GM19324 (cell line): ENCODE measurements at regions not wholly inside any gene's neighbourhood (a gene's known extent, or its start where the extent isn't known, plus 50 kb on each side); places are given as distances from the start of the nearest gene placed in this dataset.

Source experiments
- ATAC-seq: cut with Tn5 transposase; IDR thresholded peaks from one replicate; pipeline ENCODE4 v1.9.1; 2021; ENCODE audit warnings: mild to moderate bottlenecking, moderate library complexity; ENCODE audit not compliant: unreplicated experiment, low FRiP score

DNA sequence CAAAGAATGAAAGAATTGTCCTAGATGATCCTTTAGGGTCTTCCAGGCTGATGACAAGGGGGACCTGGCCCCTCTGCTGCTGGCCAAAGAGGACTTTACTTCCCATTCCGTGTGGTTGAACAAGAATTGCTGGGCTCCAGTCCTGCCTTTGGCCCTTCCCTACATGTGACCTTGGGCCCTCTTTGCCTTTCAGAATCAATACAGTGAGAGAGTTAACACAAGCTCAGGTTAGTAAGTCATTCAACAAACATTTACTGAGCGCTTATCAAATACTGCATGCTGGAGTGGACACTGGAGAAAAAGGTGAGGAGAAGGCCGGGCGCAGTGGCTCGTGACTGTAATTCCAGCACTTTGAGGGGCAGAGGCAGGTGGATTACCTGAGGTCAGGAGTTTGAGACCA is 113.1 kb downstream of the C9orf50 start:
- no peak for ATAC-seq

DNA sequence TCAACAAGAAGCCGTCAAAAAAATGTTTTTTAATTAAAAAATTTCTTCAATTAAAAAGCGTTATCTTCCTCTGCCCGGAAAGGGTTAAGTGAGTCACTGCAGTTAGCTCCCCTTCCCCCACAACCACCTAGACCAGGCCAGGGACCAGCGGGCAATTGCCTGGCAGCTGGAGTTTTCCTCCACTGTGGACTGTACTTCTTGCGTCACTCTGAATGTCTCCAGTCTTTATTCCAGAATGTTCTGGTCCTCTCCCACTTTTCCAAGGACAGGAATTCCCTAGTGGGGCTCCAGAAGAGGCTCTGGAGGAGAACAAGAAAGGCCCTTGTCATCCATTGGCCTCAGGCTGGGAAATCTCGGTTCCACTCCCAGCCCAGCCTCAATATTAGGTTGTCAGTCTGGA is 114.0 kb downstream of the C9orf50 start:
- ATAC-seq: no peak

DNA sequence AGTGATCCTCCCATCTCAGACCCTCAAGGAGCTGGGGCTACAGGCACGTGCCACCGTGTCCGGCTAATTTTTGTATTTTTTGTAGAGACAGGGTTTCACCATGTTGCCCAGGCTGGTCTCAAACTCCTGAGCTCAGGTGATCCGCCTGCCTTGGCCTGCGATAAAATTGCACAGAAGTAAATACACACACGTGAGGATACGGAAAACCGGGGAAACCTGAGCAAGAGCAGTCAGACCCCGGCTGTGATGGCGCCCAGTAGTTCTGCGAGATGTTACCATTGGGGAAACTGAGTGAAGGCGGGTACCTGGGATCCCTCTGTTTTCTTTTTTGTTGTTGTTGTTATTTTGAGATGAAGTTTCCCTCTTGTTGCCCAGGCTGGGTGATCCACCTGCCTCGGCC is 114.9 kb downstream of the C9orf50 start:
- no peak for ATAC-seq

DNA sequence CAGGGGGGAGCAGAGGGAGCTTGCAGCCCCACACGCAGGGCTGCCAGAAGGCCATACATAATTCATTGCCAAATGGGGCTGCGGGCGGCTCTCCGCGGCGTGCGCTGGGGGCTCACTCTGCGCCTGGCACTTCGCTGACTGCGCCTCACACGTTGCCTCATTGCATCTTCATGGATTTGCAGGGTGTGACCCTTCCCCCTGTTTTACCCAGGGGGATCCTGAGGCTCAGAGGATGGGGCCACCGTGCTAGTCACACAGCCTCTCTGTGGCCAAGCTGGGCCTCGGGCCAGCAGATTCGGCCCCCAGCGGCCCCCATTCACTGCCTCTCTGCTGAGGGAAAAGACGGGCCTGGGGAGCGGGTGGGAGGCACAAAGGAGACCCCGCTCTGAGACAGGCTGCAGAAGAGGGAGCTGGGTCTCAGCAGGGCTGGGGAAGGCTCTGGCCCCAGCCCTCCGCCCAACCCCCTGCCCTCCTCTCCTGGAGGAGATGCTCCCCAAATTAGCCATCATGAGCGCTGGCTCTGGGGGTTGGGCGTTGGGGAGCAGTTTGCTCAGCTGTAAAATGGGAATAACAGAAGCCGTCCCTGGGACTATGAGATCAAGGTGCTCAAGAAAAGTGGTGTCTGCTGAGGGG is 115.5 kb downstream of the C9orf50 start:
- ATAC-seq: no peak

DNA sequence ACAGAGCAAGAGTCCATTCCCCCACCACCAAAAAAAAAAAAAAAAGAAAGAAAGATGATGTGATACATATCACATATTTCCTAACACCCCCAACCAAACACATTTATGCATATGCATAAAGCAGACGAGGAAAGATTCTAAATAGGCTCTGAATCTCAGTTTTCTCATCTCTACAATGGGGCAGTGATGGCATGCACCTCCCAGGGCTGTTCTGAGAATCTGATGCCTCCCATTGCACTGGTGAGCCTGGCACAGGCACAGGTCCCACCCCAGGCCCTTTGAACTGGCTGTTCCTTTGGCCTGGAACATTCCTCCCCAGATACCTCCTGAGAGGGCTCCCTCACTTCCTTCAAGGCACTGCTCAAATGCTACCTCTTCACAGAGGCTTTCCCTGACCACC is 116.5 kb downstream of the C9orf50 start:
- ATAC-seq: no peak

DNA sequence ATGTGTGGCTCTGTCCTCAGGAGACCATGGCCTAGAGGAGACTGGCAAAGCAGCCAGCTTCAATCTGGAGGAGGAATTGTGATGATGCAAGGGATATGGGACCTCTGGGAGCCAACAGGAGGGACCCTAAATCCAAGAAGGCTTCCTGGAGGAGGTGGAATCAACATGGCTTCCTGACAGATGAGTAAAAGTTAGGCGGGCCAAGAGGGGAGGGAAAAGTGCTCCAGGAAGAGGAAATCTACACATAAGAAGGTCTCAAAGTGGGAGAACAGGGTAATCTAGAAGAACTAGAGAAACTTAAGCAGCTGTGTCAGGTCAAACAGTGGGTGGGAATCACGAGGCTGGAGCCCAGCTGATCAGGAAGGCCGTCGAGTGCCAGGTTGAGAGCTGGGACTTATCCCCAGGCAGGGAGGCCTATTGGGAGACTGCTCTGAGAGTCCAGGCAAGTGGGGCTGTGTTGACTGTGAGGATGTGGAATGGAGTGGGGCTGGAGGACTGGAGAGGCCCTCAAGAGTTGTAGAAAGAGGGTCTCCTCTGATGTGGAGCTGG is 119.1 kb downstream of the C9orf50 start:
- no peak for ATAC-seq

DNA sequence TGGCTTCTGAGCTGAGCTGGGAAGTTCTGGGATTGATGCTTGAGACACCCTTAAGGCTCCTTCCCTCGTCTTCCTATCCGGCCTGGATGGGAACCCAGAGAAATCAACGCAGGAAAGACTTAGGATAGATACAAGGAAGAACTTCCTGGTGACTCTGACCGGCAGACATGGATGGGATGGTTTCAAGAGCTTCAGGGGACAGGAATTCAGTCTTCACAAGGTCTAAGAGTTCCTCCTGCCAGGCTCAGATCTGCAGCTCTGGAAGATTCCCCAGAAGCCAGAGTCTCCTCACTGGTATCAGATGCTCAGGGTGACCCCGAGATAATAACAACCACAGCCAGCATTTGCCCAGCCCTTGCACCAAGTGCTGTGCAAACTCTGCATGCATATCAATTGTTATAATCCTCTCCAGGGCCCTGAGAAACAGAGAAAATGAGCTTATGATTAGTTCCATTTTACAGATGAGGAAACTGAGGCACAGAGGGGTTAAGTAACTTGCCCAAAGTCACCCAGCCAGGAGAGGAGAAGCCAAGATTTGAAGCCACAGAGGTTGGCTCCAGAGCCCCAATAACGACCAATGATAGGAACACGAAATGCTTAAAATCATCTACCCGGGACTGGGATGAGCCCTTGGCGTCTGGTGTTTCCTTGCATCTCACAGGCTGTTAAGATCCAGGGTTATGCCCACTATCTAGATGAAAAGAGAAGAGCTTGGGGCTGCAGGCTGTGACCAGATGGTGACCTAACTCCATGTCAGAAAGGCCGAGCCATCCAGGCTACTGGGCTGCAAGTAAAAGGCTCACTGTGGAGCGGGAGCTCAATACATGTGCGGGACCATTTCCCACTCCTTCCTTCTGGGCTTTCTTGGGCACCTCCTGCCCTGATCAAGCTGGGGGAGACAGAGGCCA is 119.8 kb downstream of the C9orf50 start:
- no peak for ATAC-seq

DNA sequence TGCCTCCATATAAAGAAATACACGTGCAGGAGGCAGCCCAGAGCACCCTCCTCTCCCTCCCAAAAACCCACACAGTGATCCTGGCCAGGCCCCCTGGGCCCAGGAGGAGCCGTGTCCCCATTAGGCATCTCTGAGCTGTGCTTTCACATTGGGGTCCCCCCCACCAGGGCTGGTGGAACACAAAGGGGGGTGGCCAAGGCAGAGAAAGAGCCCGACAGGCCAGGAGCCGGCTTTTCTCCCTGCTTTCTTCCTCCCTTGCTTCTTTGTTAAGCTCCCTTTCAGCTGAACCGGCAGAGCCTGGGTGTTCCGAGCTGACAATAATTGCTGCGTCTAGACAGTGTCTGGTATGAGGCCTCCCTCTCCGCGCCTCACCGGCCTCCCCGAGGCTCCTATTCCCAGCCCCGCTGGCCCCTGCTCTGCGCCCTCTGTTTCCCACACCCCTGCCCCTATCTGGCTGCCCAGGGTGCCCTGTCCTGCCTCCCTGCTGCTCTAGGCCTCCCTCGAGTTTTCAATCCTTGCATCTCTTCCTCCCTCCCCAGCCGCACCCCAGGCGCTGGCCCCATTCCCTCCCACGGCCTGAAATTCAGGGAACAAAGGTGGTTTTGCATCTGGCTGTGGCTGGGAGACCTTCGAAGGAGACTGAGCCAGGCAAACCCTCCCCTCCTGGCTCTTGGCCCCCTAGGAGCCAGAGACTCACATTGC is 120.6 kb downstream of the C9orf50 start:
- ATAC-seq: no peak

DNA sequence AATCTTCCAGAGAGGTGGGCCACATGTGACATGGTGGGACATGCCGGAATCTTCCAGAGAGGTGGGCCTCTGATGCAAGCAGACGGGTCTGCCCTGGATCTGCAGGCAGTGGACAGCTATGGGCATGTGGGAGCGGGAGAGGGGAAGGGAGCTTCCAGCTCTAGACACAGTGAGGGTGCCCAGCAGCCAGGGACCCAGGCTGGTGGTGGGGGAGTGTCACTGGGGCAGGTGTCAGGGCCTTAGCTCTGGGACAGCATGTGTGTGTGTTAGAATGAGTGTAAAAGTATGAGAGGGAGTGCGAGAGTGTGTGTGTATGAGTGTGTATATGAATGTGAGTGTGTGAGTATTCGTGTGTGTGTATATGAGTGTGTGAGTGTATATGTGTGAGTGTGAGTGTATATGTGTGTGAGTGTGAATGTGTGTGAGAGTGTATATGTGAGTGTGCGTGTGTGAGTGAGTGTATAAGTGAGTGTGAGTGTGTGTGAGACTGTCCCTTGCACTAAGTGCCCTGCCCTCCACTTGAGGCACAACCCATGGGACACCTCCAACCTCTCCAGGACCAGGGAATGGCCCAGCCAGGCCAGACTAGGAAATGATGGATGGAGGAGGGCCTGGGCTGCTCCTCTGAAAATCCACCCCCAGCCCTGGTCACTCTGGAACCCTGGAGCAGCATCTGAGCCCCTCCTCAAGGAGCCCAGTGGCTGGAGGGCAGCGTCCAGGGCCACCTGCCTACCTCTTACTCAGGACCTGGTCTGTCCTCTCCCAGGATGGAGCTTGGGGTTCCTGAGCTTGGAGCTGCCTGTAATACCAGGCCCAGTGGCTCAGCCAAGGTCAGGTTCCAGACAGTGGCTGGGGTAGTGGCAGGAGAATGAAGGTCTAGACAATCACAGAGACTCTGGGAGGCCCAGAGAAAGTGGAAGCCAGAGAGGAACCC is 122.2 kb downstream of the C9orf50 start:
- no peak for ATAC-seq

DNA sequence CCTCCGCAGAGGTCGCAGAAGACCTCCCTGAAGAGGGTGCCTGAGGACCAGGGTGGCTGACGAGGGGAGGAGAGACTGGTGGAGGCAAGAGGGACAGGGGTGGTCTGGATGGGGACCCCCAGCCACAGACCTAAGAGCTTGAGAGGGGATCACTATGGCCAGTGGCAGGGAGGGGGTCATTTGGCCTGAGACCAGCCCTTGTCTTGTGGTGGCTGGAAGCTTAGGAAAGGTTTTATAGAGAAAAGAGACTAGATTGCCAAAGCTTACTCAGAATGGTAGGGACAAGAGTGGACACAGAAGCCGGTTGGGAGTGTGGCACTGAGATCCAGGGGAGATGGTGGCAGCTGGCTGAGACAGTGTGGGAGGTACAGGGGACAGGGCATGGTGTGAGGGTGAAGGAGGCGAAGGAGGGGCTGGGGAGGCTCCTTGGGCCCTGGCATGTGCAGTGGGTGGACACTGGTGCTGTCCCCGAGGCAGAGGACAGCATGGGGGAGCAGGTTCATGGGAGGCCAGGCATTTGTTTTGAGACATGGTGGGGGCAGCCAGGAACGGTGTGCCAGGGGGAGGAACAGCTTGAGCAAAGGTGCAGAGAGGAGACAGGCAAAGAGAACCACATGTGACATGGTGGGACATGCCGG is 123.0 kb downstream of the C9orf50 start:
- ATAC-seq: no peak

DNA sequence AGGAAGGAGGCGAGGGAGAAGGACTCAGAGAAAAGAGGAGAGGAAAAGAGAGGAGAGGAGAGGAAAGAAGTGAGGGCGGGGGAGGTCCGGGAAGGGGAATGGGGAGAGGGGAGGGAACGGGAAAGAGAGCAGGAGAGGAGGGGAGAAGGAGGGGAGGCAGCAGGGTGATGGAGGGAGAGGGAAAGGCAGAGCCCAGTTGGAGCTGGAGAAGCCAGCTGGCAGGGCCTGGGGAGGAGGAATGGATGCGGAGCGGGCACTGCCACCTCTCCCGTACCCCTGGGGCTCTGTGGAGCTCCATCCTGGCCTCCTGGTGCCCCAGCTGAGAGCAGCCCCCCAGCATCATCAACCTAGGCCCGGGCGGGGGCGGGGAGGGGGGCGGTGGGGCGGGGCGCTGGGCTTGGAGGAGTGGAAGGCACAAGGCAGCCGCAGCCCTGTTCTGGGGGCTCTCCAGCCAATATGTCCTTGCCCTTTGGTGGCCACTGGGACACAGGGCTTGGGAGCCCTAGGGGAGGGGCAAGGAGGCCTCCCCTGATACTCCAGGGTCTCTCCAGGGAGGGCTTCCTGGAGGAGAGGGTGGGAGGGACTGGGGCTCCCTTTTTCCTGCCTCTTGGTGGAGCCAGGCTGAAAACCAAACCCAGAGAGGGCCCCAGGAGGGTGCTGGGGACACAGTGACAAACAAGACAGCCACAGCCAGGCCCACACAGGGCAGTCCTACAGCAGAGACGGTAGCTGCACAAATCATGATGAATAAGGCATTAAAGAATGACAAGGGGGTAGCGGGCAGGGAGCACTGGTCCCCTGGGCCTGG is 123.7 kb downstream of the C9orf50 start:
- ATAC-seq: no peak

DNA sequence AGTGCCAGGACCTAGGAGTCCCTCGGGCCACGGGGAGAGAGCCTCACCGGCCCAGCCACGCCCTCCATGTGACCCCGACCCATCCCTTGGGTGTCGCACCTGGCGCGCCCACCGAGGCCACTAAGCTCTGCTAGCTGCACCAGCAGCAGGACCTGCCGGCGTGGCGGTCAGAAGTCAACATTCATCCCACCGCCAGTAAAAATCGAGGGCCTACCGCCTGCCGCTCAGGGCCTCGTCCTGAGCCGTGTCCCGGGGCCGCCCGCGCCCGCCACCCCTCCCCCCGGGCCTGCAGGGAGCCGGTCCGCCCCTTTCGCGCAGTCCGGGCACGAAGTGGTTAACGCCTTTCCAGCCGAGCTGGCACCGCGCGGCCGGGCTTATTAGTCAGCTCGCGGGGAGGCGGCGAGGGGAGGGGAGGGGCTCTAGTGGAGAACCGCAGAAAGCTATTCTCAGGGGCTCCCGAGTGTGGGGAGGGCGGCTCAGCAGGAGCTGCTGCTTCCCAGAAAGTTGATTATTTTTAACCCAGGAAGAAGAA is 124.4 kb downstream of the C9orf50 start:
- no peak for ATAC-seq

DNA sequence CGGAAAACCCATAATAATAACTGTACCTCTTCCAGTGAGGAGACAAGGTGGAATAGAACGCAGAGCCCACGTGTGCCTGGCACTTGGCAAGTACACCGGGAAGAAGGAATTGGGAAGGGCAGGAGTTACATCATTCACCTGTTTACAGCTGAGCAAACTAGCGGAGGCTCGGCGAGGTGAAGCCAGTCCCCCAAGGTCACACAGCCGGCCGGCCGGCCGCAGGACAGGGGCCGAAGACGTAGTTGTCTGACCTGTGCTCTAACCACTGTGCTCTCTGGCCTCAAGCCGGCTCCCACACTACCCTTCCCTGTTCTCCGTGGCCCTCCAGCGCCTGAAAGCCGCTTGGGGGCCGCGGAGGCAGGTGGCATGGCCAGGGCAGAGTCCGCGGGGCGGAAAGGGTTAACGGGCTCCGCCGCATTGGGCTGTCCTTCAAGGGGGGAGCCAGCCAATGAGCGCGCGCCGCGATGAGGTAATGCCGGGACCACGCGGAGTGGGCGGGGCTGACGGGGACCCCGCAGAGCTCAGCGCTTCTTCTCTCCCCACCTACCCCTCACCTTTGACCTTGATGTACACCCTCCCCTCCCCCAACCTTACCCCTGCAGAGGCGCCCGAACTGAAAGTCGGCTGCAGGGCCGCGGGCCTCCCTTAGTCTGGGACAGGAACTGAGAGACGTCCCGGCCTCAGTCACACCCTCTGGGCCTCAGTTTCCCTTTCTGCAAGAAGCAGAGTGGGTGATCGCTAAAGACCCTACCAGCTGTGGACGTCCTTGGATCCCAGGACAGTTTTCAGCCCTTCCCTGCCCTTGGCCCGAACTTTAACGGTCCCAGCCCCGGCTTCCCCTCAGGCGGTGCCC is 125.1 kb downstream of the C9orf50 start:
- ATAC-seq: no peak

DNA sequence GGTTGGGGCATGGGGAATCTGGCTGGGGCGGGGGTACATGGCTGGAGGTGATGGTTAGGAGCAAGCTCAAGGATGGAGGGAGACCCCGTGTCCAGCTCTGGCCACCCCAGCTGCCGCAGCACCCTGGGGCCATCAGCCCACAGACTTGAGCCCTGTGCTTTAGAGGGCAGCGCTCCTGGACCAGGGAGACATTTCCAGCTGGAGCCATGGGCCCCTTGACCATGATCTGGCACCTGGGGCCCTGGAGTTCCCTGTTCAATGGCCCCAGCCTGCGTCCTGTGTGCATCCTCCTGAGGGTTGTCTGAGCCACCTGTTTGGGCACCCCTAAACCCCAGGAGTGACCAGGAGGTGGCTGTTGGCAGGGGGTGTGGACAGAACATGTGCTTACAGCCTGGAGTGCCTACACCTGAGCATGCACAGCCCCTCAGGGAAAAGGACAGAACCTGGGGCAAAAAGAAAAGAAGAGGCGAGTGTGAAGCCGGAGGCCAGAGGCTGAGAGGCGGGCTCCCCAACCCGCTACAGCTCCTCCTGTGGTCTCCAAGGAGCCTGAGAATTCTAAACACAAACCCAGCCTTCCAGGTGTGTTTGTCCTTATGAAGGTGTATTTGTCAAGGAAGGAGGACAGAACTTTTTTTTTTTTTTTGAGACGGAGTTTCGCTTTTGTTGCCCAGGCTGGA is 126.7 kb downstream of the C9orf50 start:
- ATAC-seq: no peak

DNA sequence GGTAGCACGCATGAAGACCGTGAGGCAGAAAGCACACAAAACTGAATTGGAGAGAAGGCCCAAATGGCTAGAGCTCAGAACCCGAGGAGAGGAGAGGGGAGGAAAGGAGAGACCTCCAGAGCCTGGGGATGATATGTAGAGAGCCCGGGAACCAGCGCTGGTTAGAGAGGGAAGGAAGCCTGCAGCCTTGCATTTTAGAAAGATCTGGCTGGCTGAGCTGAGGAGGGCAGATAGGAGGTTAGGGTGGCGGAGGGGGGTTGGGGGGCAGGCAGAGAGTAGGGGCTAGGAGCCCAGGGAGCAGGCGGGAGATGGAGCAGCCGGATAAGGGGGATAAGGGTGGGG is 127.2 kb downstream of the C9orf50 start:
- no peak for ATAC-seq

DNA sequence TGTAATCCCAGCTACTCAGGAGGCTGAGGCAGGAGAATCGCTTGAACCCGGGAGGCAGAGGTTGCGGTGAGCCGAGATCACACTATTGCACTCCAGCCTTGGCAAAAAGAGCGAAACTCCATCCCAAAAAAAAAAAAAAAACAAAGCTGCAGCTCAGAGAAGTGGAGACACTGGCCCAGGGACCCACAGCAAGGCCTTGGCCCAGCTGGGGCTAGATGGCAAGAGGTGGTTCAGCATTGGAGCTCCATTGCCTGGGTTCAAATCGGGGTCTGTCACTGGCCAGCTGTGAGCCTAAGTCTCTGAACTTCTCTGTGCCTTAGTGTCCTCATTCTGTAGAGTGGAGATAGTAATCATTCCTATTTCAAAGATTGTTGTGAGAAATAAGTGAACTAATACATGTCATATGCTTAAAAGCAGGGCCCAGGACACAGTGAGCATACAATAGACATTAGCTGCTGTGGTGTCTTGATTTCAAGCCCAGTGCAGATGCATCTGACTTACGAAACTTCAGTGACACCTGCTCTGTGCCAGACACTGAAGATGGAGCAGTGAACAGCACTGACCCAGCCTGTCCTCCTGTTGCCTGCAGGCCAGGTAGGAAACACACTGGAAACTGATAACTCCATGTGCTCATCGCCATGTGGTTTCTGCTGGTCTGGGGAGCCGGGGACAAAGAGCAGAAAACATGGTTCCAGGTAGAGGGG is 127.7 kb downstream of the C9orf50 start:
- ATAC-seq: no peak

DNA sequence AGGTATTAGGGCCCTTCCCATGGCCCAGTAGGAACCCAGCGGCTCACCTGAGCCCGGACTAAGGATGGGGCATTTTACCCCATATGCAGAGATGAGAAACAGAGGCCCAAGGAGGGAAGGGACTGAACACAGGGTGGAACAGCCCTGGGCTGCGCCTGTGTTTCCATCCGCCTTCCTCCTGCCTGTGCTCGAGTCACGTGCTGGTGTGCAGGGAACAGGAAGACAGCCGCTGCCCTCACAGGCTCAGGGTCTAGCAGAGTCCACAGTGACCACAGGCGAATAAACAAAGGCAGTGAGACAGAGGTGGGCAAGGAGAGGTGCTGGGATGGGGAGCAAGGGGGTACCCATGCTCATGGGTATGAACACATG is 129.4 kb downstream of the C9orf50 start:
- ATAC-seq: no peak
